Lower leg skin (tissue), 3 donors: ENCODE measurements at regions not wholly inside any gene's neighbourhood (a gene's known extent, or its start where the extent isn't known, plus 50 kb on each side); places are given as distances from the start of the nearest gene placed in this dataset.

Experiments
- POLR2A ChIP-seq, 2 donors: fragments of 450-650 bp; IDR thresholded peaks; one replicate each; pipeline ENCODE4 v1.6.1; 2016 to 2017; ENCODE audit warnings: antibody characterized with exemption in 2 of 2, mild to moderate bottlenecking in 1 of 2, moderate library complexity in 1 of 2
- TF ChIP-seq, protein P1 (sequence below), 3 donors: fragments of 450-650 bp; IDR thresholded peaks; one replicate each; pipeline ENCODE4 v1.5.1; 2016; ENCODE audit warnings: antibody characterized with exemption in 3 of 3, mild to moderate bottlenecking in 3 of 3, moderate library complexity in 2 of 3

DNA sequence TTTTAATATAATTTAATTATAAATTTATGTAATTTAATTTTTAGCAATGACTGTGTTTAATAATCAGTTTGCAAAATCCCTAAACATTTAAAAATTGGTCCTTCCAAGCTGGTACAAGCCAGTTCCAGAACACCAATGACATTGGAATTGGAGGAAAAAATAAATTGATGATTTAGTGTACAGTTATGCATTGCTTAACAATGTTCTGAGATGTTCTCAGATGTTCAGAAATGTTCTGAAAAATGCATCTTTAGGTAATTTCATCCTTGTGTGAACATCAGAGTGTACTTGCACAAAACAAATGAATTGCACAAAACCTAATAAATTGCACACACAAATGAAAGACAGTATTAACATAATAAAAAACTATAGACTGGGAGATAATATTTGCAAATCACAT is 95.2 kb downstream of the TRIB2 start:
- TF ChIP-seq POLR2A (IDR thresholded peaks at IDR 0.05): no peak
- TF ChIP-seq, protein P1, sequence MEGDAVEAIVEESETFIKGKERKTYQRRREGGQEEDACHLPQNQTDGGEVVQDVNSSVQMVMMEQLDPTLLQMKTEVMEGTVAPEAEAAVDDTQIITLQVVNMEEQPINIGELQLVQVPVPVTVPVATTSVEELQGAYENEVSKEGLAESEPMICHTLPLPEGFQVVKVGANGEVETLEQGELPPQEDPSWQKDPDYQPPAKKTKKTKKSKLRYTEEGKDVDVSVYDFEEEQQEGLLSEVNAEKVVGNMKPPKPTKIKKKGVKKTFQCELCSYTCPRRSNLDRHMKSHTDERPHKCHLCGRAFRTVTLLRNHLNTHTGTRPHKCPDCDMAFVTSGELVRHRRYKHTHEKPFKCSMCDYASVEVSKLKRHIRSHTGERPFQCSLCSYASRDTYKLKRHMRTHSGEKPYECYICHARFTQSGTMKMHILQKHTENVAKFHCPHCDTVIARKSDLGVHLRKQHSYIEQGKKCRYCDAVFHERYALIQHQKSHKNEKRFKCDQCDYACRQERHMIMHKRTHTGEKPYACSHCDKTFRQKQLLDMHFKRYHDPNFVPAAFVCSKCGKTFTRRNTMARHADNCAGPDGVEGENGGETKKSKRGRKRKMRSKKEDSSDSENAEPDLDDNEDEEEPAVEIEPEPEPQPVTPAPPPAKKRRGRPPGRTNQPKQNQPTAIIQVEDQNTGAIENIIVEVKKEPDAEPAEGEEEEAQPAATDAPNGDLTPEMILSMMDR (IDR thresholded peaks at IDR 0.05): no peak
